ENCODE measurements at regions not wholly inside any gene's neighbourhood (a gene's known extent, or its start where the extent isn't known, plus 50 kb on each side); places are given as distances from the start of the nearest gene placed in this dataset.

DNA sequence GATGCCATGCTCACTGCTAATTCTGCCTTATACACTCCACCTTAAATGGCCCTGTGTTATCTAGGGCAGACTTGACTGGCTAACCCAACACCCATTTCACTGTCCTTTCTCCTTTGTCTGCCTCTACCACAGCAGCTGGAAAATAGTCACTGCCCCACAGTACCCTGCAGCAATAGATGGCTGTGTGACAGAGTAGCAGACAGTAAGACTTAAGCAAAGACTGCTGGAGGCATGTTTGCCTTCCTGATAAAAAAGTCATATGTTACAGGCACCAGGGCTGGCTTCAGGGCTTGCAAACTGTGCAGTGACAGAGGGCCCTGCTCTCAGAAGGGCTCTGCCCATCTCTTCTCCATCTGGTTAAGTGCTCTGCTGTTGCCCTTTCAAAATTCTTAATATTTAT, 332.6 kb upstream of the GHITM start:
- H3K9ac ChIP-seq (replicated peaks; ENCODE audit: extremely low read depth, insufficient read depth, low read length) = no peak overlapping the region
- dilution Hi-C loops (cut with MboI; ENCODE audit: extremely low pct_ligation_motif_present, low sequenced_read_pairs) (no loop called here), intact Hi-C loops (cut with micrococcal nuclease) (no loop called here)
- no peak overlapping the region for H2AFZ ChIP-seq (ENCODE audit: low read depth, low read length)
- no peak overlapping the region for H3K4me2 ChIP-seq (ENCODE audit: insufficient read depth, low read length)
- no peaks in the 10 kb centered on the region for H3K79me2 ChIP-seq (ENCODE audit: control insufficient read depth, insufficient read depth, low read length)
- no peak for FAIRE-seq
- BruUV-seq (replicated peaks) = no TSS peak
- no peaks in the 10 kb centered on the region for H3K4me1 ChIP-seq (ENCODE audit: control insufficient read depth, extremely low read depth, insufficient read depth, low read length)
- no peaks in the 10 kb centered on the region for H3K36me3 ChIP-seq (ENCODE audit: control insufficient read depth in 2 of 2, extremely low read depth in 1 of 2, insufficient read depth in 2 of 2, low read length in 2 of 2)
- H3K9me1 ChIP-seq (replicated peaks; ENCODE audit: control insufficient read depth, extremely low read depth, insufficient read depth, low read length) = no peaks in the 10 kb centered on the region
- no peak for DNase-seq (ENCODE audit: low read depth, low spot score)
- H3K27ac ChIP-seq (ENCODE audit: insufficient read depth, low read depth, low read length) = no peak overlapping the region
- no peak overlapping the region for H3K4me3 ChIP-seq (replicated peaks in 1 of 3; ENCODE audit: insufficient read depth in 1 of 3, low read depth in 1 of 3, low read length in 3 of 3)
- H3K9me3 ChIP-seq (replicated peaks; ENCODE audit: control insufficient read depth, insufficient read depth, low read length) = no peaks in the 10 kb centered on the region
- H3K27me3 ChIP-seq (ENCODE audit: control insufficient read depth in 2 of 2, insufficient read depth in 2 of 2, low read length in 2 of 2) = no peaks in the 10 kb centered on the region
- no peak for TF ChIP-seq POLR2A (IDR thresholded peaks at IDR 0.05; ENCODE audit: low read depth, low read length)
- no peak for TF ChIP-seq FOS (IDR thresholded peaks at IDR 0.05; ENCODE audit: borderline replicate concordance, insufficient read depth, low read length)
- TF ChIP-seq MYC (IDR thresholded peaks at IDR 0.05; ENCODE audit: low read depth, low read length) = no peak
- TF ChIP-seq JUN (IDR thresholded peaks at IDR 0.05; ENCODE audit: borderline replicate concordance, insufficient read depth, insufficient read length, low read depth) = no peak
- TF ChIP-seq POLR2AphosphoS5 (IDR thresholded peaks at IDR 0.05; ENCODE audit: insufficient read depth, low read depth, low read length) = no peak
- TF ChIP-seq, protein P1, sequence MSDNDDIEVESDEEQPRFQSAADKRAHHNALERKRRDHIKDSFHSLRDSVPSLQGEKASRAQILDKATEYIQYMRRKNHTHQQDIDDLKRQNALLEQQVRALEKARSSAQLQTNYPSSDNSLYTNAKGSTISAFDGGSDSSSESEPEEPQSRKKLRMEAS (IDR thresholded peaks at IDR 0.05; ENCODE audit: insufficient read depth, insufficient read length) = no peak
- no peak for TF ChIP-seq GATA2 (IDR thresholded peaks at IDR 0.05; ENCODE audit: insufficient read depth, insufficient read length, low read depth, low read length)
- no peak for TF ChIP-seq EZH2 (IDR thresholded peaks at IDR 0.05; ENCODE audit: borderline replicate concordance, low read depth, low read length, severe bottlenecking)
- TF ChIP-seq, protein P2, sequence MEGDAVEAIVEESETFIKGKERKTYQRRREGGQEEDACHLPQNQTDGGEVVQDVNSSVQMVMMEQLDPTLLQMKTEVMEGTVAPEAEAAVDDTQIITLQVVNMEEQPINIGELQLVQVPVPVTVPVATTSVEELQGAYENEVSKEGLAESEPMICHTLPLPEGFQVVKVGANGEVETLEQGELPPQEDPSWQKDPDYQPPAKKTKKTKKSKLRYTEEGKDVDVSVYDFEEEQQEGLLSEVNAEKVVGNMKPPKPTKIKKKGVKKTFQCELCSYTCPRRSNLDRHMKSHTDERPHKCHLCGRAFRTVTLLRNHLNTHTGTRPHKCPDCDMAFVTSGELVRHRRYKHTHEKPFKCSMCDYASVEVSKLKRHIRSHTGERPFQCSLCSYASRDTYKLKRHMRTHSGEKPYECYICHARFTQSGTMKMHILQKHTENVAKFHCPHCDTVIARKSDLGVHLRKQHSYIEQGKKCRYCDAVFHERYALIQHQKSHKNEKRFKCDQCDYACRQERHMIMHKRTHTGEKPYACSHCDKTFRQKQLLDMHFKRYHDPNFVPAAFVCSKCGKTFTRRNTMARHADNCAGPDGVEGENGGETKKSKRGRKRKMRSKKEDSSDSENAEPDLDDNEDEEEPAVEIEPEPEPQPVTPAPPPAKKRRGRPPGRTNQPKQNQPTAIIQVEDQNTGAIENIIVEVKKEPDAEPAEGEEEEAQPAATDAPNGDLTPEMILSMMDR (IDR thresholded peaks at IDR 0.05; ENCODE audit: extremely low read depth in 1 of 2, insufficient read depth in 1 of 2, low read depth in 1 of 2, low read length in 2 of 2) = no peak
- ChIA-PET POLR2A (no interaction called here), CTCF (no interaction called here)
- H4K20me1 ChIP-seq (replicated peaks; ENCODE audit: control insufficient read depth, extremely low read depth, insufficient read depth, low read length) = no peaks in the 10 kb centered on the region

All from endothelial cell of umbilical vein (primary cell).